Endothelial cell of umbilical vein (primary cell): ENCODE measurements at regions not wholly inside any gene's neighbourhood (a gene's known extent, or its start where the extent isn't known, plus 50 kb on each side); places are given as distances from the start of the nearest gene placed in this dataset.

Experiments used
- BruUV-seq: library from RNA; stranded (reverse); fragments of 400-500 nt; replicated peaks from 2 replicates; lab custom pipeline; 2021; lab: Mats Ljungman, UMichigan
- CTCF ChIA-PET: fragments of 300-600, 350-600 bp; sonication (Branson Sonifier 250); formaldehyde crosslinking; loops from one replicate; lab custom pipeline; 2021; ENCODE audit warnings: antibody characterized with exemption, inconsistent platforms; lab: Charles Lee
- POLR2A ChIA-PET: fragments of 300-600, 350-600 bp; sonication (Branson Sonifier 250); formaldehyde crosslinking; loops from one replicate; lab custom pipeline; 2021; ENCODE audit warnings: antibody characterized with exemption, inconsistent platforms; lab: Charles Lee
- DNase-seq: peaks from one replicate; pipeline ENCODE4 v3.0.0-alpha.2; 2011; ENCODE audit warnings: low read depth, low spot score
- FAIRE-seq: peaks from 2 replicates; lab custom pipeline; 2011; peaks lifted over from hg19 to GRCh38; lab: Jason Lieb, UNC
- H2AFZ ChIP-seq: 2 replicates; pipeline ENCODE4 v1.6.0; 2012; ENCODE audit warnings: low read depth, low read length, control low read depth, inconsistent platforms
- H3K27ac ChIP-seq: 2 replicates; pipeline ENCODE4 v1.5.1; 2011; ENCODE audit warnings: low read depth, mild to moderate bottlenecking, control low read depth, low read length, moderate library complexity; ENCODE audit not compliant: insufficient read depth
- H3K27me3 ChIP-seq, 2 experiments: 2 replicates each; pipeline versions ENCODE4 v1.6.0 to v1.6.1; 2011; ENCODE audit warnings: low read length in 2 of 2, mixed read lengths in 1 of 2; ENCODE audit not compliant: control insufficient read depth in 2 of 2, insufficient read depth in 2 of 2
- H3K36me3 ChIP-seq, 2 experiments: 2 replicates in 1 of 2; 3 replicates in 1 of 2; pipeline ENCODE4 v1.5.1; 2011; ENCODE audit warnings: low read length in 2 of 2, mild to moderate bottlenecking in 1 of 2, moderate library complexity in 1 of 2; ENCODE audit not compliant: control insufficient read depth in 2 of 2, insufficient read depth in 2 of 2; ENCODE audit errors: extremely low read depth in 1 of 2
- H3K4me1 ChIP-seq: 3 replicates; pipeline ENCODE4 v1.5.1; 2011; ENCODE audit warnings: mild to moderate bottlenecking, low read length; ENCODE audit not compliant: control insufficient read depth, insufficient read depth; ENCODE audit errors: extremely low read depth
- H3K4me2 ChIP-seq: 2 replicates; pipeline ENCODE4 v1.6.1; 2011; ENCODE audit warnings: low read length, control low read depth, mixed read lengths; ENCODE audit not compliant: insufficient read depth
- H3K4me3 ChIP-seq, 3 experiments: fragments of 200-600 bp in 1 of 3; sonication (generic), shearing (Covaris generic) in 1 of 3; replicated peaks in 1 of 3; 2 replicates each; pipeline ENCODE4 v1.5.1; 2011 to 2016; ENCODE audit warnings: control low read depth in 3 of 3, low read length in 3 of 3, mild to moderate bottlenecking in 2 of 3, inconsistent platforms in 1 of 3, low read depth in 1 of 3, moderate library complexity in 1 of 3; ENCODE audit not compliant: insufficient read depth in 1 of 3
- H3K79me2 ChIP-seq: 2 replicates; pipeline ENCODE4 v1.6.0; 2012; ENCODE audit warnings: low read length, inconsistent platforms; ENCODE audit not compliant: control insufficient read depth, insufficient read depth
- H3K9ac ChIP-seq: replicated peaks from 2 replicates; pipeline ENCODE3; 2011; ENCODE audit warnings: low read length, control low read depth; ENCODE audit not compliant: insufficient read depth; ENCODE audit errors: extremely low read depth
- H3K9me1 ChIP-seq: replicated peaks from 3 replicates; pipeline ENCODE4 v1.6.0; 2011; ENCODE audit warnings: mild to moderate bottlenecking, low read length; ENCODE audit not compliant: control insufficient read depth, insufficient read depth; ENCODE audit errors: extremely low read depth
- H3K9me3 ChIP-seq: replicated peaks from 2 replicates; pipeline ENCODE4 v1.5.1; 2012; ENCODE audit warnings: low read length, inconsistent platforms; ENCODE audit not compliant: control insufficient read depth, insufficient read depth
- H4K20me1 ChIP-seq: replicated peaks from 2 replicates; pipeline ENCODE3; 2011; ENCODE audit warnings: mild to moderate bottlenecking, low read length; ENCODE audit not compliant: control insufficient read depth, insufficient read depth; ENCODE audit errors: extremely low read depth
- CTCF ChIP-seq, 2 donors: IDR thresholded peaks; 1 replicate in 1 of 2; 2 replicates in 1 of 2; pipeline ENCODE4 v1.5.1; 2011; ENCODE audit warnings: low read length in 2 of 2, mild to moderate bottlenecking in 2 of 2, moderate library complexity in 2 of 2, control low read depth in 1 of 2, inconsistent platforms in 1 of 2, low read depth in 1 of 2; ENCODE audit not compliant: insufficient read depth in 1 of 2; ENCODE audit errors: extremely low read depth in 1 of 2
- EZH2 ChIP-seq: IDR thresholded peaks from 2 replicates; pipeline ENCODE4 v1.6.1; 2012; ENCODE audit warnings: borderline replicate concordance, low read depth, mild to moderate bottlenecking, moderate library complexity, low read length, inconsistent platforms; ENCODE audit not compliant: severe bottlenecking
- FOS ChIP-seq: IDR thresholded peaks from 2 replicates; pipeline ENCODE4 v1.6.1; 2011; ENCODE audit warnings: mild to moderate bottlenecking, low read length, moderate library complexity, borderline replicate concordance; ENCODE audit not compliant: insufficient read depth
- GATA2 ChIP-seq: IDR thresholded peaks from 2 replicates; pipeline ENCODE4 v1.7.0; 2011; ENCODE audit warnings: low read depth, mild to moderate bottlenecking, moderate library complexity, mixed read lengths, low read length; ENCODE audit not compliant: insufficient read length, insufficient read depth
- JUN ChIP-seq: IDR thresholded peaks from 2 replicates; pipeline ENCODE4 v1.6.1; 2011; ENCODE audit warnings: borderline replicate concordance, low read depth; ENCODE audit not compliant: insufficient read length, insufficient read depth
- MAX ChIP-seq: IDR thresholded peaks from 2 replicates; pipeline ENCODE4 v1.6.1; 2011; ENCODE audit not compliant: insufficient read depth, insufficient read length
- MYC ChIP-seq: IDR thresholded peaks from one replicate; pipeline ENCODE4 v1.6.1; 2011; ENCODE audit warnings: mild to moderate bottlenecking, low read depth, low read length
- POLR2A ChIP-seq: IDR thresholded peaks from 2 replicates; pipeline ENCODE4 v1.6.1; 2012; ENCODE audit warnings: low read depth, mild to moderate bottlenecking, control low read depth, low read length
- POLR2AphosphoS5 ChIP-seq: IDR thresholded peaks from 2 replicates; pipeline ENCODE4 v1.6.1; 2012; ENCODE audit warnings: low read depth, mild to moderate bottlenecking, control low read depth, low read length, moderate library complexity; ENCODE audit not compliant: insufficient read depth
- dilution Hi-C: fragments of 300-500 bp; cut with MboI; formaldehyde crosslinking; loops from one replicate; pipeline ENCODE4 v1.15.0; 2019; ENCODE audit warnings: low sequenced_read_pairs; ENCODE audit not compliant: extremely low pct_ligation_motif_present
- intact Hi-C: fragments of 100-400 bp; cut with micrococcal nuclease; formaldehyde crosslinking; loops from one replicate; pipeline ENCODE4 v1.10.0; 2022

- no peak for TF ChIP-seq FOS
- no peak for TF ChIP-seq GATA2
- no peak for TF ChIP-seq CTCF (IDR thresholded peaks at IDR 0.05; ENCODE audit: extremely low read depth in 1 of 2, insufficient read depth in 1 of 2, low read depth in 1 of 2, low read length in 2 of 2)
- TF ChIP-seq POLR2A, result no peak
- TF ChIP-seq POLR2AphosphoS5, result no peak
- H3K36me3 ChIP-seq, result no peaks in the 10 kb centered on the region
- ChIA-PET CTCF (no interaction called here), POLR2A (no interaction called here)
- H3K27me3 ChIP-seq, result no peaks in the 10 kb centered on the region
- intact Hi-C loops, result no loop called here
- H3K9ac ChIP-seq, result no peak overlapping the region
- H3K4me3 ChIP-seq, result no peak overlapping the region
- dilution Hi-C loops, result no loop called here
- H4K20me1 ChIP-seq, result no peaks in the 10 kb centered on the region
- FAIRE-seq (no peak), DNase-seq (no peak)
- H3K27ac ChIP-seq, result no peak overlapping the region
- H3K9me3 ChIP-seq, result no peaks in the 10 kb centered on the region
- no peaks in the 10 kb centered on the region for H3K4me1 ChIP-seq
- no peaks in the 10 kb centered on the region for H3K9me1 ChIP-seq
- no TSS peak for BruUV-seq
- H3K4me2 ChIP-seq, result no peak overlapping the region
- H3K79me2 ChIP-seq, result no peaks in the 10 kb centered on the region
- no peak overlapping the region for H2AFZ ChIP-seq
Observed at GRCh38 chr2:220544049-220544448, 916.6 kb downstream of the SLC4A3 start.

GRCh38 chr2:220550995-220551700 lies 923.7 kb downstream of the SLC4A3 start:
- no peak for DNase-seq
- H3K4me3 ChIP-seq, result no peak overlapping the region
- no peak overlapping the region for H3K4me2 ChIP-seq
- dilution Hi-C loops, result no loop called here
- CTCF ChIA-PET, result no interaction called here
- H3K27me3 ChIP-seq, result no peaks in the 10 kb centered on the region
- H2AFZ ChIP-seq, result no peak overlapping the region
- no peaks in the 10 kb centered on the region for H3K79me2 ChIP-seq
- intact Hi-C loops, result no loop called here
- FAIRE-seq, result no peak
- no peak for TF ChIP-seq GATA2
- TF ChIP-seq JUN, result no peak
- TF ChIP-seq FOS, result no peak
- no peak for TF ChIP-seq POLR2A
- TF ChIP-seq MYC, result no peak
- TF ChIP-seq EZH2, result no peak
- TF ChIP-seq POLR2AphosphoS5, result no peak
- no peak for TF ChIP-seq MAX
- no peak for TF ChIP-seq CTCF (IDR thresholded peaks at IDR 0.05; ENCODE audit: extremely low read depth in 1 of 2, insufficient read depth in 1 of 2, low read depth in 1 of 2, low read length in 2 of 2)
- BruUV-seq, result no TSS peak
- no peaks in the 10 kb centered on the region for H3K36me3 ChIP-seq
- H3K9ac ChIP-seq, result no peak overlapping the region
- no peaks in the 10 kb centered on the region for H3K4me1 ChIP-seq
- no peaks in the 10 kb centered on the region for H3K9me3 ChIP-seq
- no peaks in the 10 kb centered on the region for H3K9me1 ChIP-seq
- POLR2A ChIA-PET, result interaction anchor here (0.6 kb wide), 1 partner anchor 158 kb away, joined by 5 read pairs; no protein-coding TSS in a partner anchor
- H3K27ac ChIP-seq, result no peak overlapping the region
- H4K20me1 ChIP-seq, result no peaks in the 10 kb centered on the region
